Panc1 (cell line): ENCODE measurements at regions not wholly inside any gene's neighbourhood (a gene's known extent, or its start where the extent isn't known, plus 50 kb on each side); places are given as distances from the start of the nearest gene placed in this dataset.

Source experiments
- ATAC-seq: fragments of 200-7000 bp; cut with Tn5 transposase; 2 replicates; pipeline ENCODE4 v1.9.1; 2020; ENCODE audit warnings: mild to moderate bottlenecking, moderate library complexity
- BruUV-seq: library from RNA; stranded (reverse); fragments of 400-500 nt; replicated peaks from 2 replicates; lab custom pipeline; 2021; lab: Mats Ljungman, UMichigan
- CTCF ChIA-PET: fragments of 300-600 bp; sonication (Branson Sonifier 250); formaldehyde crosslinking; loops from one replicate; lab custom pipeline; 2022; ENCODE audit warnings: antibody characterized with exemption; lab: Charles Lee
- POLR2A ChIA-PET: fragments of 300-600 bp; sonication (Branson Sonifier 250); formaldehyde crosslinking; loops from one replicate; lab custom pipeline; 2022; ENCODE audit warnings: antibody characterized with exemption; lab: Charles Lee
- DNase-seq: peaks from one replicate; pipeline ENCODE4 v3.0.0-alpha.2; 2010; ENCODE audit warnings: low read depth, low spot score
- H3K27ac ChIP-seq: 2 replicates; pipeline ENCODE4 v1.5.1; 2011; ENCODE audit warnings: mild to moderate bottlenecking, low read length, inconsistent platforms
- H3K27me3 ChIP-seq: fragments of 200-500 bp; sonication (Bioruptor generic); 2 replicates; pipeline ENCODE4 v1.6.0; 2014; ENCODE audit warnings: low read length, inconsistent platforms; ENCODE audit not compliant: control insufficient read depth, insufficient read depth
- H3K36me3 ChIP-seq: fragments of 200-500 bp; sonication (Bioruptor generic); 2 replicates; pipeline ENCODE4 v1.5.1; 2014; ENCODE audit warnings: inconsistent platforms, mild to moderate bottlenecking, low read length, moderate library complexity; ENCODE audit not compliant: control insufficient read depth, insufficient read depth
- H3K4me1 ChIP-seq: 2 replicates; pipeline ENCODE4 v1.5.1; 2011; ENCODE audit warnings: inconsistent platforms, mild to moderate bottlenecking, low read length, moderate library complexity; ENCODE audit not compliant: control insufficient read depth, insufficient read depth
- H3K4me3 ChIP-seq, 2 experiments: 2 replicates each; pipeline ENCODE4 v1.5.1; 2011 to 2012; ENCODE audit warnings: low read depth in 2 of 2, low read length in 2 of 2, mild to moderate bottlenecking in 2 of 2, inconsistent platforms in 1 of 2, moderate library complexity in 1 of 2
- H3K9me3 ChIP-seq: fragments of 200-500 bp; sonication (Bioruptor generic); 2 replicates; pipeline ENCODE4 v1.5.1; 2014; ENCODE audit warnings: low read depth, mild to moderate bottlenecking, inconsistent platforms, low read length, moderate library complexity; ENCODE audit not compliant: control insufficient read depth, insufficient read depth
- POLR2AphosphoS5 ChIP-seq: IDR thresholded peaks from 2 replicates; pipeline ENCODE4 v1.6.1; 2012; ENCODE audit warnings: mild to moderate bottlenecking, low read depth, low read length, moderate library complexity
- SIN3A ChIP-seq: IDR thresholded peaks from 2 replicates; pipeline ENCODE4 v1.6.1; 2012; ENCODE audit warnings: low read depth, mild to moderate bottlenecking, low read length, moderate library complexity, borderline replicate concordance; ENCODE audit not compliant: insufficient read depth
- TCF7L2 ChIP-seq: IDR thresholded peaks from 2 replicates; pipeline ENCODE4 v1.6.1; 2011; ENCODE audit warnings: mild to moderate bottlenecking, low read depth, low read length, inconsistent platforms
- in situ Hi-C: cut with HindIII; loops from 2 replicates; pipeline ENCODE4 v1.10.0; 2016; ENCODE audit warnings: low sequenced_read_pairs, low pct_unique_long_range_greater_than_20kb
- intact Hi-C: fragments of 100-400 bp; cut with micrococcal nuclease; formaldehyde crosslinking; loops from one replicate; pipeline ENCODE4 v1.10.0; 2022; ENCODE audit not compliant: unreplicated experiment
- TF ChIP-seq, protein P1 (sequence below), 2 experiments: IDR thresholded peaks; 2 replicates each; pipeline ENCODE4 v1.6.1; 2011 to 2012; ENCODE audit warnings: low read depth in 2 of 2, control low read depth in 1 of 2, low read length in 1 of 2, mild to moderate bottlenecking in 1 of 2, moderate library complexity in 1 of 2; ENCODE audit not compliant: insufficient read depth in 1 of 2
- TF ChIP-seq, protein P2 (sequence below): fragments of 450-650 bp; IDR thresholded peaks from 2 replicates; pipeline ENCODE4 v1.5.1; 2017; ENCODE audit warnings: mild to moderate bottlenecking

DNA sequence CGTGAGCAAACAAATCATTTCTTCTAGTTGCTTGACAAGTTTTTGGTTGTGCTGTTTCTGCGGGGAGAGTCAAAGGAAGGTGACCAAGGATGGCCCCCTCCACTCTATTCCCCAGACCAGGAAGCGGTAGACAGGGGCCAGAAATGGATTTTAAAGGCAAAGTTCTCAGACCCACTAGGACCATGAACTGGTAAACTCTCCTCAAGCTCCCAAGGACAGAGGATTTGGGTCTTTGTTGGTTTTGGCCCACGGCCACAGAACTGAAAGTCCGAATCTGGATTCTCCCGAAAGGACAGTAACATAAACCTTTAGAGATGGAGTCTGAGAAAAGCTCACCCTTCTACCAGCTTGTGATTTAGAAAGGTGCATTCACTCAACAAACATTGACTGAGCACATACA, 85.9 kb upstream of the C2CD4B start:
- H3K4me3 ChIP-seq, result no peak overlapping the region
- in situ Hi-C loops, result no loop called here
- H3K36me3 ChIP-seq, result no peaks in the 10 kb centered on the region
- intact Hi-C loops, result no loop called here
- no peaks in the 10 kb centered on the region; the same call in 1 of the 2 replicates for H3K4me1 ChIP-seq
- TF ChIP-seq, protein P1, sequence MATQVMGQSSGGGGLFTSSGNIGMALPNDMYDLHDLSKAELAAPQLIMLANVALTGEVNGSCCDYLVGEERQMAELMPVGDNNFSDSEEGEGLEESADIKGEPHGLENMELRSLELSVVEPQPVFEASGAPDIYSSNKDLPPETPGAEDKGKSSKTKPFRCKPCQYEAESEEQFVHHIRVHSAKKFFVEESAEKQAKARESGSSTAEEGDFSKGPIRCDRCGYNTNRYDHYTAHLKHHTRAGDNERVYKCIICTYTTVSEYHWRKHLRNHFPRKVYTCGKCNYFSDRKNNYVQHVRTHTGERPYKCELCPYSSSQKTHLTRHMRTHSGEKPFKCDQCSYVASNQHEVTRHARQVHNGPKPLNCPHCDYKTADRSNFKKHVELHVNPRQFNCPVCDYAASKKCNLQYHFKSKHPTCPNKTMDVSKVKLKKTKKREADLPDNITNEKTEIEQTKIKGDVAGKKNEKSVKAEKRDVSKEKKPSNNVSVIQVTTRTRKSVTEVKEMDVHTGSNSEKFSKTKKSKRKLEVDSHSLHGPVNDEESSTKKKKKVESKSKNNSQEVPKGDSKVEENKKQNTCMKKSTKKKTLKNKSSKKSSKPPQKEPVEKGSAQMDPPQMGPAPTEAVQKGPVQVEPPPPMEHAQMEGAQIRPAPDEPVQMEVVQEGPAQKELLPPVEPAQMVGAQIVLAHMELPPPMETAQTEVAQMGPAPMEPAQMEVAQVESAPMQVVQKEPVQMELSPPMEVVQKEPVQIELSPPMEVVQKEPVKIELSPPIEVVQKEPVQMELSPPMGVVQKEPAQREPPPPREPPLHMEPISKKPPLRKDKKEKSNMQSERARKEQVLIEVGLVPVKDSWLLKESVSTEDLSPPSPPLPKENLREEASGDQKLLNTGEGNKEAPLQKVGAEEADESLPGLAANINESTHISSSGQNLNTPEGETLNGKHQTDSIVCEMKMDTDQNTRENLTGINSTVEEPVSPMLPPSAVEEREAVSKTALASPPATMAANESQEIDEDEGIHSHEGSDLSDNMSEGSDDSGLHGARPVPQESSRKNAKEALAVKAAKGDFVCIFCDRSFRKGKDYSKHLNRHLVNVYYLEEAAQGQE (IDR thresholded peaks at IDR 0.05; ENCODE audit: insufficient read depth in 1 of 2, low read depth in 2 of 2, low read length in 1 of 2), result no peak
- TF ChIP-seq, protein P2, sequence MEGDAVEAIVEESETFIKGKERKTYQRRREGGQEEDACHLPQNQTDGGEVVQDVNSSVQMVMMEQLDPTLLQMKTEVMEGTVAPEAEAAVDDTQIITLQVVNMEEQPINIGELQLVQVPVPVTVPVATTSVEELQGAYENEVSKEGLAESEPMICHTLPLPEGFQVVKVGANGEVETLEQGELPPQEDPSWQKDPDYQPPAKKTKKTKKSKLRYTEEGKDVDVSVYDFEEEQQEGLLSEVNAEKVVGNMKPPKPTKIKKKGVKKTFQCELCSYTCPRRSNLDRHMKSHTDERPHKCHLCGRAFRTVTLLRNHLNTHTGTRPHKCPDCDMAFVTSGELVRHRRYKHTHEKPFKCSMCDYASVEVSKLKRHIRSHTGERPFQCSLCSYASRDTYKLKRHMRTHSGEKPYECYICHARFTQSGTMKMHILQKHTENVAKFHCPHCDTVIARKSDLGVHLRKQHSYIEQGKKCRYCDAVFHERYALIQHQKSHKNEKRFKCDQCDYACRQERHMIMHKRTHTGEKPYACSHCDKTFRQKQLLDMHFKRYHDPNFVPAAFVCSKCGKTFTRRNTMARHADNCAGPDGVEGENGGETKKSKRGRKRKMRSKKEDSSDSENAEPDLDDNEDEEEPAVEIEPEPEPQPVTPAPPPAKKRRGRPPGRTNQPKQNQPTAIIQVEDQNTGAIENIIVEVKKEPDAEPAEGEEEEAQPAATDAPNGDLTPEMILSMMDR, result no peak
- no peak for TF ChIP-seq TCF7L2
- TF ChIP-seq SIN3A, result no peak
- no peak for TF ChIP-seq POLR2AphosphoS5
- POLR2A ChIA-PET, result no interaction called here
- H3K9me3 ChIP-seq, result no peaks in the 10 kb centered on the region
- no peaks in the 10 kb centered on the region; the same call in 1 of the 2 replicates for H3K27me3 ChIP-seq
- H3K27ac ChIP-seq, result no peak overlapping the region
- CTCF ChIA-PET, result no interaction called here
- DNase-seq (no peak), ATAC-seq (no peak)
- BruUV-seq, result no TSS peak

DNA sequence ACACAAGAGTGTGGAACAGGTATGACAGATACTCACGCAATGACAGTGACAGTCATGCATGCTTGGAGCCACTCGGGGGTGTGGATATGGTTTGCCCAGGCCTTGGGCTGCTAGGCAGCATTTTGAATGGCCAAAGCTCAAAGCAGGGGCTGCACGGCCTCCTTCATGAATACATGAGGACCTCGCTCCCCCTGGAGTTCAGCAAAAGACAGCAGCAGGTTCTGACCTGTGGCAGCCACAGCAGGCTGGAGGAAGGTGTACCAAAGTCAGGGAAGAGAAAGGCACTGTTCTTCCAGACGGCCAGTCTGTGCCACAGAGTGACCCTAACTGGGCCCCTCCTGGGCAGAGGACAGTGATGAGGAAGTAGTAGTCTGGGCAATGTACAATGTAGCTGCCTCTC, 88.2 kb upstream of the C2CD4B start:
- no peaks in the 10 kb centered on the region for H3K9me3 ChIP-seq
- POLR2A ChIA-PET, result no interaction called here
- intact Hi-C loops, result no loop called here
- DNase-seq (no peak), ATAC-seq (no peak)
- in situ Hi-C loops, result no loop called here
- H3K4me3 ChIP-seq, result no peak overlapping the region
- BruUV-seq, result no TSS peak
- H3K27me3 ChIP-seq, result no peaks in the 10 kb centered on the region
- no peak overlapping the region for H3K27ac ChIP-seq
- TF ChIP-seq, protein P2, result no peak
- TF ChIP-seq TCF7L2 (no peak), SIN3A (no peak), POLR2AphosphoS5 (no peak)
- TF ChIP-seq, protein P1 (IDR thresholded peaks at IDR 0.05; ENCODE audit: insufficient read depth in 1 of 2, low read depth in 2 of 2, low read length in 1 of 2), result no peak
- CTCF ChIA-PET, result interaction anchor here (0.6 to 1.8 kb wide), 3 partner anchors 83 to 231 kb away, joined by 3 to 8 read pairs (median 5); no protein-coding TSS in a partner anchor
- H3K36me3 ChIP-seq, result no peaks in the 10 kb centered on the region
- no peaks in the 10 kb centered on the region; the same call in 1 of the 2 replicates for H3K4me1 ChIP-seq
